ENCODE measurements at regions not wholly inside any gene's neighbourhood (a gene's known extent, or its start where the extent isn't known, plus 50 kb on each side); places are given as distances from the start of the nearest gene placed in this dataset.
"Not testable (repeated sequence)": the region's sequence is repeated elsewhere in the genome, so short reads cannot be mapped to it uniquely, and the experiment has no call there.

DNA sequence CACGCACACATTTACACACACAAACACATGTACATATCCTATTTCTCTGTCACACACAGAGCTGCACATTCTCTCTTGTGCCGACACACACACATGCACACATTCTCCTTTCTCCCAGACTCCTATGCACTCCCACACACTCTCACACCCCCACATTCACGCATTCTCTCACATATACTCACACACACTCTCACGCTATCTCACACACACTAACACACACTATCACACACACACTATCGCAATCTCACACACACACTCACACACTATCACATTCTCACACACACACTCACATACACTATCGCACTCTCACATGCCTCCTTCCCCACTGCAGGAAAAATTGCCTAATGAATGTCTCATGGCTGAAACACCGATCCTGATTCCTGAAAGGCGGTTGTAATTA is 450.7 kb downstream of the AACS start:
- no peak for DNase-seq

DNA sequence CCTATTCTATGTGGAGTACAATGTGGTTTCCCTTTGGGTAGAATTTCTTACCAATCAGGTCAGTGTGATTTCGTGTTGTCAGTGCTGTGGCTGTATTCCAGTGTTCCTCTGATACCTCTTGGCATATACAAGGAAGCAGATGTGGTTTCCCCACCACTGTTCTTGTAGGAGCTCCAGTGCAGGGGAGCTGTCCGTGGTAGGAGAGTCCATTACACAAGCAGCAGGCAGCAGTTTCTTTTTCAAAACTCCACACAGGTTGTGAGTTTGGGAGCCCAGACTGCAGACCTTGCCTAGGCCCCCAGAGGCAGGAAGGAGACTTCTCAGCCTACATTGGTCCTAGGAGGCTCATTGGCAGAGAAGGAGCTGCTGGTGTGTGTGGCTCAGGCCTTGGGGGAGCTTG is 452.8 kb downstream of the AACS start:
- no peak for DNase-seq

DNA sequence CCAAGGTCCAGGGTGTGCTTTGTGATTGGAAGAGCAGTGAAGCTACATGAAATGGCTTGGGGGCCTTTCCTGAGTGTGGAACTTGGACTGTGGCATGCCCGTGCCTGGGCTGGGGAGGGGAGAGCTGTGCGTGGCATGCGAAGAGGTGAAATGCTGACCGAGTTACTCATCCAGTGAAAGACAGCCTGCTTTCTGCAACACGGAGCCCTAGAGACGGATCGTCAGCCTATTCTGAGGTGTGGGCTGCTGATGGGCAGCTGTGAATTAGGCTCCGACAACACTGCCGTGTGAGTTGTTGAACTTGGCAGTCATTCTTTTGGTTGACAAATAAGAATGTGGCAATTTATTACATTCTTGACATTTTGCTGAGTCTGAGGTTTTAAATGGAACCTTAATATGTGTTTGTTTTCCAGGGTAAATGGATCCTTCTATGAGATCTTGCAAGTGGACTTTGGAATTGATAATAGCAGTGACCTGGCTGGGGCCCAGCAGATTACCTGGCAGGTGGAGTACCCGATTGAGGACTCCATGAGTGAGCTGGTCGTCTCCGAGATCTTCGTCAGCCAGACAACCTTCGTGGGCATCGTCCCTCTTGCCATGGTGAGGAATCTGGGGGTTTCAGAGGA is 453.9 kb downstream of the AACS start:
- DNase-seq = no peak

DNA sequence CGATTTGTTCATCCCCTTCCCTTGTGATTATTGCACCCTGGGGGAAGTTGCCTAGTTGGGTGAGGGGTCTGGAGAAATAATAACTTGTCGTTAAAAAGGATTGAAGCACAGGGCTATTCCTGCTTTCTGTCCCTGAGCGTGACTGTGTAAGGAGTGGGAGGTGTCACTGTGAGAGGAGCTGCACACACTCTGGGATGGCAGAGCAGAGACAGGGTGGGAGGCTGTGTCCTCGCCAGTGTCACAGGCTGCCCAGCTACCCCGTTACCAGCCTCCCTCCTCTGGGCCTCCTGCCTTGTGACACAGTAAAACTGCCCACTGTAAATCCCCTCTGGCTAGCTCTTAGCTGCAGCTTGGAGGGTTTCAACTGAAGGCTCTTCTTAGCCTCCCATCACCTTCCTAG is 460.6 kb downstream of the AACS start:
- DNase-seq = no peak

DNA sequence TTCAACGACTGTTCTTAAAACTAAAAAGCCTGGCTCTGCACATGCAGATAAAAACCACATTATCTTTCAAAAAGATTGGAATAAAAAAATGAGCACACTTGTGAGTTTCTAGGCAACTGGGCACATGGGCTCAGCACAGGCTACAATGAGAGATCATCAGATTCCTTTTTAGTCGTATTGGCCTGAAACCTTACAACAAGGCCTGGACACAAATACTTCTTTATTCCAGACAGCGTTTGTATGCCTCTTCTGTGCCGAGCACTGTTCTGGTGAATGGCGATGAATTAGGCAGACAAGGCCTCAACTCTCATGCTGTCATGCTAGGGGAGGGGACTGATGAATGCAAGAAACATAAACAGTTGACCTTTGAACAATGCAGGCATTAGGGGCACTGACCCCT is 463.0 kb downstream of the AACS start:
- no peak for DNase-seq

DNA sequence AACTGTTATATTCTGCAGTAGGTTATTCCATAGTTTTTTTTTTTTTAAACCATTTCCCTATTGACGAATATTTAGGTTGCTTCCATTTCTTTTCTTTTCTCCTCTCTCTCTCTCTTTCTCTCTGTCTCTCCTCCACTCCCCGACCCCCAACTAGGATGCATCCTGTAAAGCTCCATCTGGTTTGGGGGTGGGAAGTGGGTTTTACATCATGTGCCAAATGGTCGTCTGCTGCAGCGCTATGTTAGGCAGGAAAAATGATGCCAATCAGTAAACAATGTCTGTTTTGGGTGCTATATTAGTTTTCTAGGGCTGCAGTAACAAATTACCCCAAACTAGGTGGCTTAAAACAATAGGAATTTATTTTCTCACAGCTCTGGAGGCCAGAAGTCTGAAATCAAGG is 465.0 kb downstream of the AACS start:
- DNase-seq = no peak

DNA sequence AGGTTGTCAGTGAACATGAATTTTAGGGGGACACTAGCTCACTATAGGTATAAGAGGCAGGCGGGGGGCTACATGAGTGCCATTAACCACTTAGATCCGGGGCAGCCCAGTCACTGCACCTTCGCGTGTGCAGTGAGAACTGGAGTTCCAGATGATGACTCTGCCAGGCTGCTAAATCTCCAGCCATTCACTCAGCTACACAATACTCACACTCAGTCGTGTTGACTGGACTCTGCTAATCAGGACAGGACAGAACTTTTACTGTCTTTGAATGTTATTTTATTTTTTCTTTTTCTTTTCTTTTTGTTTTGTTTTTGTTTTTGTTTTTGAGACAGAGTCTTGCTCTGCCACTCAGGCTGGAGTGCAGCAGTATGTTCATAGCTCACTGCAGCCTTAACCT is 465.6 kb downstream of the AACS start:
- no peak for DNase-seq

DNA sequence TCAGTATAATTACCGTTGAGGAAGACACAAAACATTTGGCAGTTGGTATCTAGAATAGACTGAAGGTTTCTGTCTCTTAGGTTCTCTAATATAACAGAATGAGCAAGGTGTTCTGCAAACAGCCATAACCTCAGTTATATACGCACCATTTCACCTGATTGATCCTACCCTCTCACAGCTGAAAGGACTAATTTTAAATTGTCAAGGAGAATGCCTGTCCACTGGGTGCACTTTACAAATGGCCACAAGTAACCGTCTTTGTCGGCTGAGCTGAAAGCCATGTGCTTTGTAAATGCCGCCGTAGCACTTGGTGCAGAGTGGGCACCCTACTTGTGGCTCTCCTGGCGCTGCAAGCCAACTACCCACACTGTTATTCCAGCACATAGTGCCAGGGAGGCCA is 466.3 kb downstream of the AACS start:
- DNase-seq = no peak

DNA sequence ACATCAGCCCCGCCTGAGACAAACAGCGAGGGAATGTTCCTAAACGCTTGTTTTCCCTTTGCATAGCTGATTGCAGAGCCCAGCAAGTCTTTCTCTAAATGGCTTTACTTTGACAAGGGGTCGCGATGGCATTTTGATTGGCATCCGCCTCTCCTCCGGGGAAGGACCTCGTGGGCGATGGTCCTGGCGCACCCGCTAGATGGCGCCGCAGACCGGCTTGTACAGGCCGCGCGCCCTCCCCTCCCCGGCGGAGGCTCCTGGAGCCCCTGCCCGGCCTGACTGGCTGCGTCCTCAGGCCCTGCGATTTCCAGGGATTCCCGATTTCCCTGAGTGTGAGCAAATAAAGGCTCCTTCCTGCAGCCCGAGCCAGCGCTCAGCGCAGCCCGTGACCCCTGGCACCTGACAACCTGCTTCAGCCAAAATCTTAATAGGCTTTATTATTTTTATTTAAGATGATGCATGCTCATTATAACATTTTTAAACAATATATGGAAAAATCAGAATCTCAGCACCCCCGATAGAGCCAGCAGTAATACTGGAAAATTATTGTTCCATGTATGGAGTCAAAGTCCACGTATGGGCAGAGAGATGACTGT is 468.3 kb downstream of the AACS start:
- DNase-seq = no peak

DNA sequence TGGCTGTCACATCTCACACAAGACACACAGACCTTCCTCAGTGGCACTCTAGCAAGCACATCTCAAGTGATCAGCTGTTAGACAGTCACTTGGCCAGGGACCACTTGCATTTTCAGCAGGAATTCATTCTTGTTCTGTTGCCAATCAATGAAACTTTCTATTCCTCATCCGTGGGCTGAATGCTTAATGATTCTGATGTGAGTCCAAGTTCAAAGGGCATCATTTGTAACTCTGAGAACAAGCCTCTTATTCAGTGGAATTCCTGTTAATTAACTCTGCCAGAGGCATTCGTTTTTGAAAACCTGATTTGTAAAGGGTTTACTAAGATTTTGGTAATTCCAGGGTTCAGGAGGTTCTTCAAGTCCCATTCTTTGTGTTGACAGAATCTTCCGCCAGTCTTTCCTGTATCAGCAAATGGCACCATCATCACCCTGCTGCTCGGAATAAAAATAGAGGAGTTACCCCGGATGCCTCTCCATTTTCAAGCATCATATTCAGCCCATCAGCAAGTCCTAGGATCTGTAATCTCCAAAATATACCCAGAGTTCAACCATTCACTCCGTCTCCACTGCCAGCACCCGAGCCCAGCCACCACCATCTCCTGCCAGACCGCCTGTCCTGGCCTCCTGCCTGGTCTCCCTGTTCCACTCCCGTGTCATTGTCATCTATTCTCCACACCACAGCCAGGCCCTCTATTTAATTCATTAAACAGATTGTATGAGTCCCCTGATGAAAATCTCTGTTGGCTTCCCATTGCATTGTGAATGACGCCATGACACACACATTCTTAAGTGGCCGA is 473.4 kb downstream of the AACS start:
- DNase-seq = no peak

DNA sequence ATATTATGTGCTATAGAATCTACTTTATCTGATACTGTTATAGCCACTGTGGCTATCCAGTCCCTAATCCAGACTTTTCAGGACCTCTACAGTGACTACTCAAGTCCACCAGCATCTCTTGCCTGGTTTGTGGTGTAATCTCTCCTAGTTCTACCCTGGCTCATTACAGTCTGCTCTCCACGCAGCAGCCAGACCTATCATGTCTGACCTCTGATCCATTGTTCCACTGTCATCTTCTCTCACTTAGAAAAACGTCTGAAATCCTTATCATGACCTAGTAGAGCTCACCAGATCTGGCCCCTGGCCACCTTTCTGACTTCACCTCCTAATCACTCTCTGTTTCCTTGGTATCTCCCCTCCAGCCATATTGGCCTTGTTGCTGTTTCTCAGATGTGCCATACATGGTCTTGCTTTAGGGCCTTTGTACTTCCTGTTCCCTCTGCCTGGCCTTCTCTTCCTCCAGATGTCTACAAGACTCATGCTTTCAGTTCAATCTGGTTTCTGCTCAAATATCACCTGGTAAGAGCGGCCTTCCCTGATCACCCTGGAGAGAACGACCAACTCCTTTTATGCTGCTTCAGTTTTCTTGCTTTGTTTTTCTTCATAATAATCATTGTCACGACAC is 475.5 kb downstream of the AACS start:
- no peak for DNase-seq

DNA sequence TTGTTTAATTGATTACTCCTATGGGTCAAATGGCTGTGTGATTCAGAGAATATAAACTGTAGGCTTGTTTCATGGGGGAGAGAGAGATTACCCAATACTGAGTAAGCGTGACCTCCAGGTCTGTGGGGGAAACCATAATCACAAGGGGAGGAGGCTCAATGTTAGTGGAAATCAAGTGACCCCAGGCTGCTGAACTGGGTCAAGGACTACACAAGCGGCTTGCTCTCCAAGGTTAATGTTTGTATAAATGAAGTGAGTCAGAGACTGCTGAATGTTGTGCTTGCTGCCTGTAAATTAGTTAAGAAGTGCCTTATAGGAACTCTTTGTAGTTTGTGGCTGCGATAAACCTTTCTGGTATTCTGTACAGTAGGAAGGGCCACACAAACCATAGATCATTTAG is 479.7 kb downstream of the AACS start:
- DNase-seq = no peak

DNA sequence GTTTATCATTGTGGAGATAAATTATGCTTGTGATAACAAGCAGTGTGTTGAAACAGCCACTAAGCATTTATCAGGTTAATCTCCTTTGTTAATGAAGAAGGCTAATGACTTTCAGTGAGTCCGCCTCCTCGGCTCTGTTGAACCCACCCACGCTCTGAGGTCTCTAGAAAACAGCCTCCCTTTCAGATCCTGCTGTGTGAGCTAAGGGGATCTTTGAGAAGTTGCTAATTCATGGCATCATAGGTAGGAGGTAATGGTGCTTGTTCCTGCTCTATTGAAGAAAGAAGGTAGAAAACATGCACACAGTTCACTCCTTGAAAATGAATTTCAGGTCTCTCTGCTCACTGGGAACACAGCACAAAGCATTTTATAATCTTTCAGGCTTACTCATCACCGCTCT is 483.9 kb downstream of the AACS start:
- DNase-seq = no peak

DNA sequence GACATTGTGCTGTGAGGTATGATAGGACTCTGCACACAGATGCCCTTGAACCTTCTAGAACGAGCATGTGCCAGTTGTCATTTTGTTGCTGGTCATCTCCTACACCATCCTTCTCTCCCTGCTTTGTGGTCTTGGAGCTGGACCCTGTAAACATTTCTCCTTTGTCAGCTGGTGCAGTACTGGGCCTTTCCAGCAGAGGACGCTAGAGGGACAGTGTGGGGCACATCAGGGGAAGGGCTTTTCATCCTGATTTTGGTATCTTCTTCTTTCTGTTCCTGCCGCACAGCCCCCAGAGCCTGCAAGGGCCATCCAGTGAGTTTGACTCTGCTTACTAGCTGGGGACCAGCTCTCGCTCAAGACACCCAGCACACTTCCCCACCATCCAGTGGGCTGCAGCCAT is 484.6 kb downstream of the AACS start:
- no peak for DNase-seq

DNA sequence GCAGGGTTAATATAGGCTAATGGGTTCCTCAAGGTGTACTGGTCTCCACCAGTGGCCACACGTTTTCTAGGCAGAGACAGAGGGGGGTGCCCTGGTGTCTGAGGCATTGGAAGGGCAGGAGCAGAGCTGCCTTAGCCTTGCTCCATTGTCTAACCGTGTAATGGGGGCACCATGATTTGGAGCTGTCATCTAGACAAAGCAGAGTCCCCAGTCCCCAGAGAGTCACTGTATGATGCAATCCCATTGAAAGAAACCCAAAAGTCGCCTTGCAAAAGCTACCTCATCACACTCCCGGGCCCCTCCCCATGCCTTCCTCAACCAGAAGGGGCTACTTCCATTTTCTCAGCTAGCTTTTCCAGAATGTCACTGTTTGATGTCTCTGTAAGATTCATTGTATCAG is 487.1 kb downstream of the AACS start:
- no peak for DNase-seq

DNA sequence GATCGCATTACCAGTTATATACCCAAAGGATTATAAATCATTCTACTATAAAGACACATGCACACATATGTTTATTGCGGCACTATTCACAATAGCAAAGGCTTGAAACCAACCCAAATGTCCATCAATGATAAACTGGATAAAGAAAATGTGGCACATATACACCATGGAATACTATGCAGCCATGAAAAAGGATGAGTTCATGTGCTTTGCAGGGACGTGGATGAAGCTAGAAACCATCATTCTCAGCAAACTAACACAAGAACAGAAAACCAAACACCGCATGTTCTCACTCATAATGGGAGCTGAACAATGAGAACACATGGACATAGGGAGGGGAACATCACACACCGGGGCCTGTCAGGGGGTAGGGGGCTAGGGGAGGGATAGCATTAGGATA is 495.8 kb downstream of the AACS start:
- not testable (repeated sequence) for DNase-seq

DNA sequence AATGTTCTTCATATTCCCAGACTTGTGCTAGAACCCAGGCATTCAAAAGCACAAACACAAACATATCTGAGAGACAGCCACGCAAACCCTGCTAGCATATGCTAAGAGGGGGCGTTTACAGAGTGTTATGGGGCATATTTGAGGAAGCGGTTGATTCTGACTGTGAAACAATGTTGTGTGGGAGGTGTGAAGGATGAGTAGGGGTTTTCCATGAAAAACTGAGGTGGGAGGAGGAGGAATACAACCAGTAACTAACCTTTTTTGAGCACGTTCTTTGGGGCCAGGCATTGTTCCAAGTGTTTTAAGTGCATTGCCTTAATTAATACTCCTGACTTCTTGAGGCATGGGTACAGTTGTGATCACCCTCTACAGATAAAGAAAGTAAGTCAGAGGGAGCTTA is 499.5 kb downstream of the AACS start:
- no peak for DNase-seq

DNA sequence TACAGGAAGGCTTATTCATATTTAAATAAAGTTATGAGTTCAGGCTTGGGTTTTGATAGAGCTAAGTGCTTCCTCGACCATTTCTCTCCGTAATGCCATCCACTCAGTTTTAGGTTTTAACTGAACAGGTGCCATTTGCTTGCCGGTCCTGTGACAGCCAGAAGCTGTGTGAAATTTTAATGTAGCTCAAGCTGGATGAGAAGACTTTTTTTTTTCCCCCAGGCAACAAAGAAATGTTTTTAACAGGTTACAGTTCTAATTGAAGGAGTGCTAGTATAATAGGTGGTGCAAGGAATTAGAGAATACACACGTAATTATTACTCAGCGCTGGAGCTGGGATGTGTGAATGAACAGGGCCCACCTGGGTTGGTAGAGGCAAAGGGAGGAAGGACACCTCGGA is 502.3 kb downstream of the AACS start:
- no peak for DNase-seq

DNA sequence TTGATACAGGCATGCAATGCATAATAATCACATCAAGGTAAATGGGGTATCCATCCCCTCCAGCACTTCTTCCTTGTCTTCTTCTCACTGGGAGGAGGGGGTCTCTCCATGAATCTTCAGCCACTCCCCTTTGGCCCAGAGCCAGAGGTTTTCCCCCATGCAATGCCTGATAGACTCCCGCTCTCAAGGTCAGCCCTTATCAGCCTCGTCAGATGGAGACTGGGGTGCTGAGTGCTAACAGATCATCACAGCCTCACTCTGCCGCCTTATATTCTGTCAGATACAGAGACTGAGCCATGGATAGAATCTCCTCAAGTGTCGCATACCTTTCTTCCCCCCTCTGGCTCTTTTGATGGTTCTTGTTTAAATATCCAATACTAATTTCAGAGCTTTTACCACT is 503.1 kb downstream of the AACS start:
- no peak for DNase-seq

DNA sequence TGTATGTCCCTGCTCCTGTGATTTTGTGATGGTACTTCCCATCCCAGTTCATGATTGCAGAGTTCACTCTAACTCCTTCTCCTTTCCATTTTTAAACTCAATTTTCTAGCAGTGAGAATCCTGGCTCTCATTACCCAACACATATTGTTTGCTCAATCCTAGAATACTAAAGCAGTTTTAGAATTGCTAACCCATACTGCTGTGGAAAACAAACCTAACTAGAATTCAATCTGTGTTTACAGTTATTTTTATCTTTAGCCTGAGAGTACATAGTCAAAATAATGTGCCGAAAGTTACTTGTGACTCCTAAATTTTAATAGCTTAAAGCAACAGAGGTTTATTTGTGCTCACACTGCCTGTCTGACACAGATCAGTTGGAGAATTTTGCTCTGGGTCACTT is 508.0 kb downstream of the AACS start:
- DNase-seq = no peak

DNA sequence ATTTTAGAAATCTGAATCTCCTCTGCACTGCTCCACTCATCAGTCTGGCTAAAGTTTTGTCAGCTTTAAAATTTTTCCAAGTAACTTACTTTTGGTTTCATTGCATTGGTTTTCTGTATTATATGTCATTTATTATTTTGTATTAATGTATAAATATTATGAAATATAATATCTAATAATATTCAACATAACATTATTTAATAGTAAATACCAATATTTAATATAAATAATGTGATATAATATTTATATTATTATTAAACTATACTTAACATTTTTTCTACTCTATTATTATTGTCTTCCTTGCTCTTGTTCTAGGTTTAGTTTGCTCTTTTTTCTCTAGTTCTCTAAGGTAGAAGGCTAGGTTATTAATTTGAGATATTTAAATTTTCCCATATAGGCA is 512.1 kb downstream of the AACS start:
- DNase-seq = no peak

DNA sequence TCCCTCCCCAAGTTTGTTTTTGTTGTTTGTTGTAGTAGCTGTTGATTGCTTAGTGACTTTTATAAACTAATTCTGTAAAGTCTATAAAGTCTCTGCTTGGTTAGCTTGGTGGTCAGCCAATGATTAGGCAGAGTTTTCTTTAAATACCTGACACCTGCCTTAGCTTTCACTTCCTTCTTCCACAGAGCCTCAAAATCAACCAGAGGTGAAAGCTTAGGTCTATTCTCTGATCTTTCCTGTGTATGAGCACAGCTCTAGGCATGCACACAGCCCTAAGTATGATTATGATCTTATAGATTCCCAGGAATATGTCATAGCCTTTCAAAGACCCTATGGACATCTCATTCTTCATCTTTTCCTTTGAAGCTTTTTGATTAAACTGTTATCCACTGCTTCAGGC is 514.7 kb downstream of the AACS start:
- DNase-seq = no peak

DNA sequence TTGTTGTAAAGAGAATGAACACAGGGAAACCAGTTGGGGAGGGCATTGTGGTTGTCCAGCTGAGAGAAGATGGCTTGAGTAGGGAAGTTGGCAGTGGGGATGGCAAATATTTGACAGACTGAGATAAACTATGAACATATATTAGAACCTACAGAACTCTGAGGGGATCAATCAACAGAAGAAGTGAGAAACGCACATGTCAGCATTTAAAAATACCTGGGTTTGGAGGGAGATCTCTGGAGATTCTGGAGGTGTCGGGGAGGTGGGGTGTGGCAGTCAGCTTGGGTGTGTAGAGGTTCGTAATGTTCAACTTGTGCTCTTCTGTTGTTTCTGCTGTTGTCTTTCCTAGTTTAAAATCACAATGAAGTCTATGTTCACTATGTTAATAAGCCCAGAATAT is 517.8 kb downstream of the AACS start:
- DNase-seq = no peak

DNA sequence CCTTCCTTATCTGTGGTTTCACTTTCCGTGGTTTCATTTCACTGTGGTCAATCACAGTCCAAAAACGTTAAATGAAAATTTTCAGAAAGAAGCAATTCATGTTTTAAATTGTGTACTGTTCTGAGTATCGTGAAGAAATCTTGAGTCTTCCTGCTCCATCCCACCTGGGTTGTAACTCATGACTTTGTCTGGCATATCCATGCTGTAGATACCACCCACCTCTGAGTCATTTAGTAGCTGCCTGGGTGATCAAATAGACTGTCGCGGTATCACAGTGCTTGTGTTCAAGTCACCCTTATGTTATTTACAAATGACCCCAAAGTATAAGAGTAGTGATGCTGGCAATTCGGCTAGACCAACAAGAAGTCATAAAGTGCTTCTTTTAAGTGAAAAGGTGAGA is 521.2 kb downstream of the AACS start:
- no peak for DNase-seq

All from DMS79 (cell line).